ENCODE measurements at regions not wholly inside any gene's neighbourhood (a gene's known extent, or its start where the extent isn't known, plus 50 kb on each side); places are given as distances from the start of the nearest gene placed in this dataset.

GRCh38 chr4:12403175-12403574, 974.5 kb upstream of the HS3ST1 start:
- no peaks in the 10 kb centered on the region for H3F3A ChIP-seq (ENCODE audit: insufficient read depth, low read length, poor library complexity, severe bottlenecking)
- no peak for TF ChIP-seq EP300 (conservative IDR thresholded peaks at IDR 0.05; ENCODE audit: poor library complexity, severe bottlenecking)
- TF ChIP-seq TAF1 (IDR thresholded peaks at IDR 0.05; ENCODE audit: low read depth), result no peak
- TF ChIP-seq EZH2 (IDR thresholded peaks at IDR 0.05; ENCODE audit: borderline replicate concordance, insufficient read depth, low read length, poor library complexity, severe bottlenecking), result no peak
- no peak overlapping the region for H3K9ac ChIP-seq (ENCODE audit: low read length)
- no peaks in the 10 kb centered on the region for H3K9me3 ChIP-seq (ENCODE audit: low read length)
- no peaks in the 10 kb centered on the region for H3K27me3 ChIP-seq (ENCODE audit: insufficient read depth, low read depth, low read length)
- H2AFZ ChIP-seq (ENCODE audit: low read depth, low read length), result no peak overlapping the region
- H3K79me2 ChIP-seq (replicated peaks; ENCODE audit: insufficient read depth, low read length), result no peaks in the 10 kb centered on the region
- no peaks in the 10 kb centered on the region for H4K20me1 ChIP-seq (ENCODE audit: insufficient read depth)
- H3K36me3 ChIP-seq (ENCODE audit: insufficient read depth, low read length), result no peaks in the 10 kb centered on the region
- no peak overlapping the region for H3K4me2 ChIP-seq (ENCODE audit: low read length)
- H3K4me3 ChIP-seq (ENCODE audit: low read length), result no peak overlapping the region
- no peaks in the 10 kb centered on the region for H3K9me2 ChIP-seq (ENCODE audit: insufficient read depth, low read length)
- H3K27ac ChIP-seq (ENCODE audit: low read length), result no peak overlapping the region

DNA sequence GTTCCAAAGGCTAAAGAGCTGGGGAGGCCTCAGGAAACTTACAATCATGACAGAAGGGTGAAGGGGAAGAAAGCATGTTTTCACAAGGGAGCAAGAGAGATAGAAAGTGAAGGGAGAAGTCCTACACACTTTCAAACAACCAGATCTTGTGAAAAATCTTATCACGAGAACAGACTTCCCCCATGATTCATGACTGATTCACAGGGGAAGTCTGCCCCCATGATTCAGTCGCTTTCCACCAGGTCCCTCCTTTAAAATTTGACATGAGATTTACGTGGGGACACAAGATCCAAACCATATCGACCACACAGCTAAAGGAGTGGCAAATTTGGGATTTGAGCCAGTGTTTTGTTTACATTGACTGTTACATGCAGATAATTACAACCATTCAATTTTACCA, 971.1 kb upstream of the HS3ST1 start:
- Histone ChIP-seq H3K9me3 (ENCODE audit: low read length) (no peaks in the 10 kb centered on the region), H3K27ac (ENCODE audit: low read length) (no peak overlapping the region), H3K9me2 (ENCODE audit: insufficient read depth, low read length) (no peaks in the 10 kb centered on the region), H2AFZ (ENCODE audit: low read depth, low read length) (no peak overlapping the region), H3K27me3 (ENCODE audit: insufficient read depth, low read depth, low read length) (no peaks in the 10 kb centered on the region), H3K4me2 (ENCODE audit: low read length) (no peak overlapping the region), H3K79me2 (replicated peaks; ENCODE audit: insufficient read depth, low read length) (no peaks in the 10 kb centered on the region), H3F3A (ENCODE audit: insufficient read depth, low read length, poor library complexity, severe bottlenecking) (no peaks in the 10 kb centered on the region), H3K36me3 (ENCODE audit: insufficient read depth, low read length) (no peaks in the 10 kb centered on the region), H4K20me1 (ENCODE audit: insufficient read depth) (no peaks in the 10 kb centered on the region), H3K9ac (ENCODE audit: low read length) (no peak overlapping the region), H3K4me3 (ENCODE audit: low read length) (no peak overlapping the region)
- no peak for TF ChIP-seq POLR2AphosphoS5 (IDR thresholded peaks at IDR 0.05)
- TF ChIP-seq EP300 (conservative IDR thresholded peaks at IDR 0.05; ENCODE audit: poor library complexity, severe bottlenecking), result no peak
- TF ChIP-seq SMC3 (conservative IDR thresholded peaks at IDR 0.05; ENCODE audit: poor library complexity), result no peak
- no peak for TF ChIP-seq RAD21 (conservative IDR thresholded peaks at IDR 0.05)
- no peak for TF ChIP-seq CTCF (IDR thresholded peaks at IDR 0.05; ENCODE audit: poor library complexity, severe bottlenecking)
- no peak for TF ChIP-seq TAF1 (IDR thresholded peaks at IDR 0.05; ENCODE audit: low read depth)
- TF ChIP-seq MXI1 (conservative IDR thresholded peaks at IDR 0.05; ENCODE audit: poor library complexity, severe bottlenecking), result no peak
- TF ChIP-seq EZH2 (IDR thresholded peaks at IDR 0.05; ENCODE audit: borderline replicate concordance, insufficient read depth, low read length, poor library complexity, severe bottlenecking), result no peak
- TF ChIP-seq, protein P1, sequence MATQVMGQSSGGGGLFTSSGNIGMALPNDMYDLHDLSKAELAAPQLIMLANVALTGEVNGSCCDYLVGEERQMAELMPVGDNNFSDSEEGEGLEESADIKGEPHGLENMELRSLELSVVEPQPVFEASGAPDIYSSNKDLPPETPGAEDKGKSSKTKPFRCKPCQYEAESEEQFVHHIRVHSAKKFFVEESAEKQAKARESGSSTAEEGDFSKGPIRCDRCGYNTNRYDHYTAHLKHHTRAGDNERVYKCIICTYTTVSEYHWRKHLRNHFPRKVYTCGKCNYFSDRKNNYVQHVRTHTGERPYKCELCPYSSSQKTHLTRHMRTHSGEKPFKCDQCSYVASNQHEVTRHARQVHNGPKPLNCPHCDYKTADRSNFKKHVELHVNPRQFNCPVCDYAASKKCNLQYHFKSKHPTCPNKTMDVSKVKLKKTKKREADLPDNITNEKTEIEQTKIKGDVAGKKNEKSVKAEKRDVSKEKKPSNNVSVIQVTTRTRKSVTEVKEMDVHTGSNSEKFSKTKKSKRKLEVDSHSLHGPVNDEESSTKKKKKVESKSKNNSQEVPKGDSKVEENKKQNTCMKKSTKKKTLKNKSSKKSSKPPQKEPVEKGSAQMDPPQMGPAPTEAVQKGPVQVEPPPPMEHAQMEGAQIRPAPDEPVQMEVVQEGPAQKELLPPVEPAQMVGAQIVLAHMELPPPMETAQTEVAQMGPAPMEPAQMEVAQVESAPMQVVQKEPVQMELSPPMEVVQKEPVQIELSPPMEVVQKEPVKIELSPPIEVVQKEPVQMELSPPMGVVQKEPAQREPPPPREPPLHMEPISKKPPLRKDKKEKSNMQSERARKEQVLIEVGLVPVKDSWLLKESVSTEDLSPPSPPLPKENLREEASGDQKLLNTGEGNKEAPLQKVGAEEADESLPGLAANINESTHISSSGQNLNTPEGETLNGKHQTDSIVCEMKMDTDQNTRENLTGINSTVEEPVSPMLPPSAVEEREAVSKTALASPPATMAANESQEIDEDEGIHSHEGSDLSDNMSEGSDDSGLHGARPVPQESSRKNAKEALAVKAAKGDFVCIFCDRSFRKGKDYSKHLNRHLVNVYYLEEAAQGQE (IDR thresholded peaks at IDR 0.05; ENCODE audit: borderline replicate concordance), result no peak
